Upper lobe of right lung (tissue), 1 donor: ENCODE measurements at regions not wholly inside any gene's neighbourhood (a gene's known extent, or its start where the extent isn't known, plus 50 kb on each side); places are given as distances from the start of the nearest gene placed in this dataset.

ENCODE experiments used
- ATAC-seq: fragments of 200-7000 bp; cut with Tn5 transposase; one replicate; pipeline ENCODE4 v1.9.1; 2020; ENCODE audit warnings: mild to moderate bottlenecking, moderate library complexity
- DNase-seq: peaks from one replicate; pipeline ENCODE4 v3.0.0-alpha.2; 2020
- H3K27ac ChIP-seq: fragments of 200-600 bp; one replicate; pipeline ENCODE4 v1.8.0; 2022
- H3K27me3 ChIP-seq: fragments of 200-600 bp; one replicate; pipeline ENCODE4 v1.8.0; 2022; ENCODE audit warnings: mild to moderate bottlenecking
- H3K36me3 ChIP-seq: fragments of 200-600 bp; one replicate; pipeline ENCODE4 v1.8.0; 2022
- H3K4me1 ChIP-seq: fragments of 200-600 bp; one replicate; pipeline ENCODE4 v1.8.0; 2022
- H3K4me3 ChIP-seq: fragments of 200-600 bp; one replicate; pipeline ENCODE4 v1.8.0; 2022; ENCODE audit warnings: mild to moderate bottlenecking
- H3K9me3 ChIP-seq: fragments of 200-600 bp; one replicate; pipeline ENCODE4 v1.8.0; 2022
- CTCF ChIP-seq: fragments of 200-600 bp; IDR thresholded peaks from one replicate; pipeline ENCODE4 v1.8.0; 2022; ENCODE audit warnings: antibody characterized with exemption
- intact Hi-C: fragments of 100-400 bp; cut with DNase I; formaldehyde crosslinking; loops from one replicate; pipeline ENCODE4 v1.11.0; 2022
- donor health status: DM: no; HTN: yes; CAD: no; lungs with severe emphysema.

- Histone ChIP-seq H3K4me3 (no peak overlapping the region), H3K4me1 (no peaks in the 10 kb centered on the region), H3K36me3 (no peaks in the 10 kb centered on the region), H3K9me3 (no peaks in the 10 kb centered on the region), H3K27ac (no peak overlapping the region), H3K27me3 (no peaks in the 10 kb centered on the region)
- intact Hi-C loops: no loop called here
- DNase-seq (no peak), ATAC-seq (no peak)
- TF ChIP-seq CTCF: no peak
Measured at GRCh38 chr7:156088115-156088514, 275.9 kb upstream of the SHH start.

DNA sequence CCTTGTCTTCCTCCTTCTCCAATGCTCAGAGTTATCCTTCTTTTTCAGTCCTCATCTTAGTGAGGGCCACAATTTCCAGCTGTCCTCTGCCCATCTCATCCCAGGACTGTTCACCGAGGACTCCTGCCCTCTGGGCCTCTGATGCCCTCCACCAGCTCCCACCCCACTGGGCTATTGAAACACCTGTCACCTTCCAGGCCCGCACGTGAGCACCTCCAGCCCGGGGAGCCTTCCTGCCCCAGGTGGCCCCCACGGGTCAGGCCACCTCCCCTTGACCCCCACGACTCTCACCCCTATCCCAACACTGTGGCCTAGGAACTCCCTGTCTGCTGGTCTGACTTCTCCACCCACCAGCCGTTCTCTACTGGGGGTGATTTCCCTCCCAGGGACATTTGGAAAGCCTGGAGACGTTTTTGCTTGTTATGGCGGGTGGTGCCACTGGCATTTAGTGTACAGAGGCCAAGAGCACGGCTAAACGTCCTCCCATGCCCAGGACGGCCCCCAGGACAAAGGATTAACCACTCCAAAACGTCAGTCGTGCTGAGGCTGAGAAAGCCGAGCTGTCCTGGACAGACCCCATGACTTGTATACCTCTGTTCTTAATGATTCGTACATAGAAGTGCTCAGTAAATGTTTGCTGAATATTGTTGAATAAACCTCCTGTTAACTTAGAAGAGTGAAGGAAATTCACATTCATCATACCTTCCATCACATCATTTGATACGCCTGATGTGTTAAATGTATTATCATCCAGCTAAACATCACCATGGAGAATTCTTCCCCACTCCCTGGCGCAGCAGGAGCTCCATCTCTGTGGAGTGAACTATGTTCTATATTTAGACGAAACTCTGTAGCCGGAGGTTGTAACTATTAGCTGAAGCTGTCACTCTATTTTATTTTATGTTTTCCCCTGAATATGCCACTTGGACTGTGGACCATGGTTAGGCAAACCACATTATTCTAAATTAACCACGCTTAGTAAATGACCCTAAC is 270.1 kb upstream of the SHH start:
- no peaks in the 10 kb centered on the region for H3K36me3 ChIP-seq
- no peaks in the 10 kb centered on the region for H3K27me3 ChIP-seq
- H3K4me1 ChIP-seq: no peaks in the 10 kb centered on the region
- intact Hi-C loops: no loop called here
- no peak overlapping the region for H3K27ac ChIP-seq
- no peak overlapping the region for H3K4me3 ChIP-seq
- DNase-seq (no peak), ATAC-seq (peak; percentile 23)
- TF ChIP-seq CTCF: no peak
- H3K9me3 ChIP-seq: no peaks in the 10 kb centered on the region

- DNase-seq (no peak), ATAC-seq (no peak)
- Histone ChIP-seq H3K4me1 (no peaks in the 10 kb centered on the region), H3K4me3 (no peak overlapping the region), H3K36me3 (no peaks in the 10 kb centered on the region), H3K27ac (no peak overlapping the region), H3K27me3 (no peaks in the 10 kb centered on the region), H3K9me3 (no peaks in the 10 kb centered on the region)
- intact Hi-C loops: no loop called here
- TF ChIP-seq CTCF: no peak
Measured at GRCh38 chr7:156080596-156080995, 268.3 kb upstream of the SHH start.

DNA sequence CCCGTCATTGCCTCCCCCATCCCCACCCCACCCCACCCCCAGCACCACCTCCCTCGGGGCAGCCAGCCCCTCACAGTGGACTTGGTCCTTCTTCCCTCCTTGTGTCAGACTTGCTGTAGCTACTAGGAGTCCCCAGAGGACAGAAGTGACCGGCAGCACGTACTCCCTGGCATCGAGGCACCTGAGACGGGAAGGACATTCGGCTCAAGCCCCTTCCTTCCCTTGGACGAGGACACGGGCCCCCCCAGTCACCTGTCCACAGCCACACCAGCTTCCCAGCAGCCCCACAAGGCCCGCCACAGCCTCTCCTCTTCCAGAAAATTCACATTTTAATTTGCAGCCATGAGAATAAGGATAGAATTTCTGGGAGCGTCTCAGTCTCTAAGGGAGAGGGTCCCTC is 267.8 kb upstream of the SHH start:
- TF ChIP-seq CTCF: no peak
- Histone ChIP-seq H3K4me1 (no peaks in the 10 kb centered on the region), H3K4me3 (no peak overlapping the region), H3K36me3 (no peaks in the 10 kb centered on the region), H3K27me3 (no peaks in the 10 kb centered on the region), H3K9me3 (no peaks in the 10 kb centered on the region), H3K27ac (no peak overlapping the region)
- peak; percentile 27 for DNase-seq
- intact Hi-C loops: no loop called here
- ATAC-seq: no peak

- DNase-seq (no peak), ATAC-seq (no peak)
- Histone ChIP-seq H3K36me3 (no peaks in the 10 kb centered on the region), H3K9me3 (no peaks in the 10 kb centered on the region), H3K4me3 (no peak overlapping the region), H3K27me3 (no peaks in the 10 kb centered on the region), H3K4me1 (no peaks in the 10 kb centered on the region), H3K27ac (no peak overlapping the region)
- TF ChIP-seq CTCF: no peak
- intact Hi-C loops: no loop called here
Measured at GRCh38 chr7:156079156-156079555, 266.9 kb upstream of the SHH start.
